Inflammatory macrophage treated with lipopolysaccharide for 1 hour (primary cell): ENCODE measurements at regions not wholly inside any gene's neighbourhood (a gene's known extent, or its start where the extent isn't known, plus 50 kb on each side); places are given as distances from the start of the nearest gene placed in this dataset.
"Not testable (repeated sequence)": the region's sequence is repeated elsewhere in the genome, so short reads cannot be mapped to it uniquely, and the experiment has no call there.

ENCODE experiments used
- DNase-seq, 2 donors: peaks; one replicate each; pipeline ENCODE4 v3.0.0-alpha.2; 2020 to 2022

GRCh38 chr5:154618696-154619095, 136.5 kb upstream of the LARP1 start:
- no peak for DNase-seq

GRCh38 chr5:154614595-154614994, 136.6 kb upstream of the HAND1 start:
- no peak for DNase-seq

- no peak for DNase-seq
These were observed 136.1 kb upstream of the HAND1 start for GRCh38 chr5:154614125-154614524.

GRCh38 chr5:154612666-154613065, 134.6 kb upstream of the HAND1 start:
- no peak for DNase-seq

- DNase-seq, result no peak
These were observed 133.3 kb upstream of the HAND1 start for GRCh38 chr5:154611341-154611767.

GRCh38 chr5:154610321-154611154, 132.5 kb upstream of the HAND1 start:
- DNase-seq, result peak; percentile 49 to 81

GRCh38 chr5:154609251-154609650, 131.2 kb upstream of the HAND1 start:
- DNase-seq, result peak; percentile 23 to 32

- DNase-seq, result no peak
These were observed 130.5 kb upstream of the HAND1 start for GRCh38 chr5:154608531-154609011.

GRCh38 chr5:154607746-154608145, 129.7 kb upstream of the HAND1 start:
- no peak for DNase-seq

- no peak for DNase-seq
These were observed 128.2 kb upstream of the HAND1 start for GRCh38 chr5:154606246-154606645.

- no peak for DNase-seq
These were observed 126.1 kb upstream of the HAND1 start for GRCh38 chr5:154603953-154604679.

- DNase-seq, result no peak
These were observed 125.5 kb upstream of the HAND1 start for GRCh38 chr5:154603485-154603884.

GRCh38 chr5:154603011-154603410, 125.0 kb upstream of the HAND1 start:
- no peak for DNase-seq

GRCh38 chr5:154601014-154601413, 123.0 kb upstream of the HAND1 start:
- no peak for DNase-seq

- DNase-seq, result no peak
These were observed 120.0 kb upstream of the HAND1 start for GRCh38 chr5:154598021-154598420.

- DNase-seq, result not testable (repeated sequence)
These were observed 118.8 kb upstream of the HAND1 start for GRCh38 chr5:154596844-154597243.

GRCh38 chr5:154595662-154596061, 117.6 kb upstream of the HAND1 start:
- no peak for DNase-seq

- DNase-seq, result no peak
These were observed 115.8 kb upstream of the HAND1 start for GRCh38 chr5:154593796-154594195.

GRCh38 chr5:154593071-154593470, 115.0 kb upstream of the HAND1 start:
- DNase-seq, result no peak

GRCh38 chr5:154590093-154590724, 112.2 kb upstream of the HAND1 start:
- DNase-seq, result no peak

GRCh38 chr5:154589511-154589910, 111.5 kb upstream of the HAND1 start:
- no peak for DNase-seq

GRCh38 chr5:154588833-154589425, 110.9 kb upstream of the HAND1 start:
- not testable (repeated sequence) for DNase-seq
